HG02981 (cell line): ENCODE measurements at regions not wholly inside any gene's neighbourhood (a gene's known extent, or its start where the extent isn't known, plus 50 kb on each side); places are given as distances from the start of the nearest gene placed in this dataset.

Experiments
- ATAC-seq: cut with Tn5 transposase; IDR thresholded peaks from one replicate; pipeline ENCODE4 v1.9.1; 2021; ENCODE audit warnings: mild to moderate bottlenecking, moderate library complexity; ENCODE audit not compliant: unreplicated experiment

DNA sequence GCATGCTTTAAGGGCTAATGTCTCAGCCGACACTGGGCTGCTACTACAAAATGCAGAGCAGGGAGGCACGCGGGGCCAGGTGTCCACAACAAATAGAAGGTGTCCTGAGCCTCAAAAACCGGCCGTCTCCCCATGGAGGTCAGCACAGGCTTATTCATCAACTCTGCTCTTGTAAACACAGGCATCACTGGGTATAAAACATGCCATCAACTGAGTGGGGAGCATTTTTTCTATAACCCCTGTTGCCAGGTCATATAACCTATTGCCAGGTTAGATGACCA is 271.6 kb downstream of the AUH start:
- no peak for ATAC-seq

DNA sequence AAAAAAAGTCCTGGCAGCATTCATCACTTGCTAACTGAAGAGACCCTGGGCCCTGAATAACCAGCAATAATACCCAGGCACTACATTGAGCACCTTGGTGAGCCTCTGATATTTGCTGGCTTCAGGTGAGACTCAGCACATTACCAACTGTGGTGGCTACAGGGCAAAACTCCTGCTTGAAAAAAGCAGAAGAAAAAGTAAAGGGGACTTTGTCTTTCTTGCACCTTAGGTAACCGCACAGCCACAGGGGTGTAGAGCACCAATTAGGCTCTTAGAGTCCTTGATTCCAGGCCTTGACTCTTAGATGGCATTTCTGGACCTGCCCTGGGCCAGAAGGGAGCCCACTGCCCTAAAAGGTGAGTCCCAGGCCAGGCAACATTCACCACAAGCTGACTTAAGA is 269.5 kb downstream of the AUH start:
- no peak for ATAC-seq

DNA sequence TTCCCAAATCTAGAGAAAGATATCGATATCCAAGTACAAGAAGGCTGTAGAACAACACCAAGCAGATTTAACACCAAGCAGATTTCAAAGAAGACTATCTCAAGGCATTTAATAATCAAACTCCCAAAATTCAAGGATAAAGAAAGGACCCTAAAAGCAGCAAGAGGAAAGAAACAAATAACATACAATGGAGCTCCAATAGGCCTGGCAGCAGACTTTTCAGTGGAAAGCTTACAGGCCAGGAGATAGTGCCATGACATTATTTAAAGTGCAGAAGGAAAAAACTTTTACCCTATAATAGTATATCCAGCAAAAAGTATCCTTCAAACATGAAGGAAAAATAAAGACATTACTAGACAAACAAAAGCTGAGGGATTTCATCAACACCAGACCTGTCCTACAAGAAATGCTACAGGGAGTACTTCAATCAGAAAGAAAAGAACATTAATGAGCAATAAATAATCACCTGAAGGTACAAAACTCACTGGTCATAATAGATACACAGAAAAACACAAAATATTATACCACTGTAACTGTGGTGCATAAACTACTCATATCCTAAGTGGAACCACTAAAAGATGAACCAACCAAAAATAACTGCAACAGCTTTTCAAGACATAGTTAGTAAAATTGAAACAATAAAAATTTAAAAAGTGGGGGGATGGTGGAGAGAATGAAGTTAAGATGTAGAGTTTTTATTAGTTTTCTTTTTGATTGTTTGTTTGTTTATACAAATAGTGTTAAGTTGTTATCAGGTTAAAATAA is 267.2 kb downstream of the AUH start:
- ATAC-seq: no peak

DNA sequence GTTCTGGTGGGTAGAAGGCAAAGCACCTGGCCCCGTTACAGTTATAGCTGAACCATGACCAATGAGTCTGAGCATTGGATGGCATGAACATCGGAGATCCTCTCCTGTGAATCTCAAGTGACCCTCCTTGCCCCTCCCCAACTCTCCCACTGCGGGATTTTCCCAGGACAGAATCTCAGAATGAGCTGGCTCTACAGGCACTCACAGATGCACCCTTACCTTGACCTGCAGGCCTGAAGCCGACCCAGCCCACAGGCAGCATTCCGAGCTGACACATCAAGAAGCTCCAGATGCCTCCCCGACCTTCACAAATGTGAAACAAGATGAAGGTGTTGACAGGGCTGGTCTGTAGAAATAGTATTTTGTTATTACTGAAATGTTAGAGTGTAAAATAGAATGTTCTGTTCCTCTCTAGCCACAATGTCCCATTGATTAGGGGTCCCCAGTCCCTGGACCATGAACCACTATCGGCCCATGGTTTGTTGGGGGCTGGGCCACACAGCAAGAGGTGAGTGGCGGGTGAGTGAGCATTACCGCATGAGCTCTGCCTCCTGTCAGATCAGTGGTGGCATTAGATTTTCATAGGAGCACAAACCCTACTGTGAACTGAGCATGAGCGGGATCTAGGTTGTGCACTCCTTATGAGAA is 263.4 kb downstream of the AUH start:
- ATAC-seq: no peak

DNA sequence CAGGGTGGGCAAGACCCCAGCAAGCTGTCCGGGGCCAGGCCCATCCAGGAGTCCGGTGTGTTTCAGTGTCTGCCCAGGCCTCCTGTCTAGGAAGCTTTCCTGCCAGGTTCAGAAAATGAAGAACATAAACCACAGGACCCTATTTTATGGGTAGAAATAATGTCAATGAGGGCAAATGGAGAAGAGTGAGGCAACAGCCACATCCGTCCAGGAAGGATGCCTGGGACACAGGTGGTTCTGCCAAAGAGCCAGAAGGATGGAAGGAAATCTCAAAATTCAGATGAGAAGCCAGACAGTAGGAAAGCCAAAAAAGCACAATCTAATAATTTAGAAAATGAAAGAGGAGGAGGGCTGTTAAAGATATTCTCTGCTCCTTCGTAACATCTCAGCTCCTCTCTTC is 262.3 kb downstream of the AUH start:
- ATAC-seq: no peak

DNA sequence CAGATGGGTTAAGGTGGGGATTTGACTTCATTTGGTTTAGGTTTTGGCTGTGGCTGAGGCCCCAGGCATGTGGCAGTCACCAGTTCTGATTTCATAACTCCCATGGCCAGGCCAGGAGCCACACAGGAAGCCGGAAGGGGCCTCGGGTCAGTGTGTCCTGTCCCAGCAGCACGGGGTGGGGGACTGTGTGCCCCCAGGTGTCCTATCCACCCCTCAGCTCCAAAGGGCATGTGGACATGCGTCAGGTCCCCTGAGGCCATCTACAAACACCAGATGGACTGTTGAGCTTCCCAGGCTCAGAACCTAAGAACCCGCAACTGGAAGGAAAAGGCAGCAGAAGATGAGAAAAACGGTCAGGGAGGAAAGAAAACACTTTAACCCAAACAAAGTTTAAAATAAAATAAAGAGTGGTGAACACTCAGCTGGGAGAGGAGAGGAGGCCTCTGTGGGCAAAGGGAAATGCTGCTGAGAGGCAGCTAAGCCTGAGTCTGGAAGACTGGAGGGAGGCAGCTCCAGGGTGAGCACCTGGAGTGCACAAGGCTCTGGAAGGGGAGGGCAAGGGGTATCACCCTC is 260.8 kb downstream of the AUH start:
- ATAC-seq: no peak

DNA sequence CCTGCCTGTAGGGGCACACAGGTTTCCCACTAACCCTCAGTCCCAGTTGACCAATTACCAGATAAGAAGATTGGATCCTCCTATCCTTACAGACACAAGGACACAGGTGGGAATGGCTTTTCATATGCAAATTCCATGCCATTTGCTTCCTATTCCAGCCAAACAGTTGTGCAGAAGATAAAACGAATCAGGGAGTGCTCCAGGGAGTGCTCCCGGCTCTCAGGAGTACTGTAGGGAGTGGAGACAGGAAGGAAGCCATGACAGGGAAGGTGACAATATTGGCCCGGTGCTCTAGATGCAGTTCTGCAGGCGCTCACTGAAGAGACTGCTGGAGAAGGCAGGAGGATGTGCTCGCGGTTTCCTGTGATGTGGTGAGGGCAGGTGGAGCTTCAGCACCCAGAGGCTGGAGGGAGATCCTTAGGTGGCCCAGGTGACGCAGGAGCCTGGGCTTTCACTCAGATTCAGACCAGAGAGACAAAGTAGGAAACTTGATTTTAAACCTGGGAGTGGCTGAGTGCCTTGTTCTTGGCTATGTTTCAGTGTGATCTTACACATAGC is 260.0 kb downstream of the AUH start:
- ATAC-seq: no peak

DNA sequence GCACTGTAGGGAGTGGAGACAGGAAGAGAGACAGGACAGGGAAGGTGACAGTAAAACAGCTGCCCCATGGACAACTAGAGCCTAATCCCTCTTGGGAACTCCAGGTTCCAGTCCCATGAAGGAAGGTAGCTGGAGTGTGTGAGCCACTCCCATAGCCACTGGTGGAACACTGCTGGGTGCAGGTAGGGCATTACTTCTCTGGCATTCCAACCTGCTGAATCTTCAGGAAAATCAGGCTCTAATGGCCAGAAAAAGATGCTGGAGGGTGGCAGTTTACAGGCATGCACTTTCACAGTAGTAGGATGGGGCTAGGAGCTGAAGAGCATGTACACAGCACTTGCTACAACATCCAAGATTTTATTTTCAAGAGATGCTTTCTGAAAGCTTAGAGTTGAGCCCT is 259.4 kb downstream of the AUH start:
- no peak for ATAC-seq

DNA sequence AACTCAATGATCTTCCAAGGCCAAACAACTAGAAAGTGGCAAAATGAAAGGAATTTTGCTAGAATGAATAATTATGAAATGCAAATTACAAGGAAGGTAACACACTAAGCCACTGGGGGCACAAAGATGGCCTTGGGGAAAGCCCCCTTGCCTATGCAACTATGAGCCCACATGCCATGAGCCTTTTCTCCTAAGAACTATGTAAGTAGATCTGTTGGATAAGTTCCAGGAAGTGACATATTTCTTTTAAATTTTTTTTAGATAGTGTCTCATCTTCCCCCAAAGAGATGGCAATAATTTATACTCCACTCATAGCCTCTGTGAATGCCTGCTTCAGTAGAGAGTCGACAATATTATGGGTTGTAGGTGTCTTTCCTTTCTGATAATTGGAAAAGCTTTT is 257.8 kb downstream of the AUH start:
- ATAC-seq: no peak

DNA sequence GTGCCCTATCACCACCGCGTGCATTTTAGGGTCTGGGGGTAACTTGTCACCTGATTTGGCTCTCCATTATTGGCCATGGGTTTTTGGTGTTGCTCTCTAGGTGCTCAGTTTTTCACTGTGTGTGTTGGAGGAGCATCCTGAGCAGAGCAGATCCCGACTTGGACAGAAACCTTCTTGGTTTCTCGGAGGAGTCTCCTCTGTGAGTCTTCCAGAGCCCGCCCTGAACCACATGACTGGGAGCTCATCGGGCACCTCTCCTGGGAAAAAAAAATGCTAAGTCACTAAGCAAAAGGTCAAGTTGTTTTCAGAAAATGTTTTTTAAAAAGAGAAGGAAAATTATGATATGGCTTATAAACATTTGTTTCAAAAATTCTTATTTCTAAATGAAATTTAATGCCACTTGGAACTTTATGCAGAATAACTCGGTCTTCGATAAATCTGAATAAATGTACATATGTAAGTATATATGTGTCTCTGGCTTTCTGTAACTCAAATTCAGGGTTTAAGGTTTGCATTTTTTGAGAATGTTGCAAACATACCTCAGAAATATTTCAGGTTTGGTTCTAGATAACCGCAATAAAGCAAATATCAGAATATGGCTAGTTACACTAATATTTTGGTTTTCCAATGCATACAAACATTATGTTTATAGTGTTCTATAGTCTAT is 255.2 kb downstream of the AUH start:
- ATAC-seq: no peak

DNA sequence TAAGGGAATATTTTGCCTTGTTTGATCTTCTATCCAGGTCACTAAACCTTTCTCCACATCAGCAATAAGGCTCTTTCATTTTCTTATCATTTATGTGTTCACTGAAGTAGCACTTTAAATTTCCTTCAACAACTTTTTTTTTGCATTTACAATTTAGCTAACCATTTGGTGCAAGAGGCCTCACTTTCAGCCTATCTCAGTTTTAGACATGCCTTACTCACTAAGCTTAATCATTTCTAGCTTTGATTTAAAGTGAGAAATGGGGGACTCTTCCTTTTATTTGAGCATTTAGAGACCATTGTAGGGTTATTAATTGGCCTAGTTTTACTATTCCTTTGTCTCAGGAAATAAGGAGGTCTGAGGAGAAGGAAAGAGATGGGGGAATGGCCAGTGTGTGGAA is 250.5 kb downstream of the AUH start:
- ATAC-seq: no peak

DNA sequence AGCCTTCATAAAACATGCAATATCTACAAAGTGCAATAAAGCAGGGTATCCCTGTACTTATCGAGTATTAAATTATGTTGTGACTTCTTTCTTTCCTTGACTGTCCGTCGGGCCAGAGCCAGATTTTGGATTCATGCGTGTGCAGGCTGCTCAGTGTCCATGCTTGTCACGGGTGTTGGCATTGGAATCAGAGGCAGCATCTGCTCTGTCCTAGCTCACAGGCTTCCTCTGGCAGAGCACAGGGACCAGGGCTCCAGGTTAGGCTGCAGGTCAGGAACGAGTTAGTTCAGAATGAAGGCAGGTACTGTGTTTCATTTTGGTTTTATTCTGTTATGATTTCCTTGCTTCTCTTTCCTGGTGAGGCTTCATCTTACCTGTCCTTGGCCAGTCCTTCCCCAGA is 249.8 kb downstream of the AUH start:
- no peak for ATAC-seq

DNA sequence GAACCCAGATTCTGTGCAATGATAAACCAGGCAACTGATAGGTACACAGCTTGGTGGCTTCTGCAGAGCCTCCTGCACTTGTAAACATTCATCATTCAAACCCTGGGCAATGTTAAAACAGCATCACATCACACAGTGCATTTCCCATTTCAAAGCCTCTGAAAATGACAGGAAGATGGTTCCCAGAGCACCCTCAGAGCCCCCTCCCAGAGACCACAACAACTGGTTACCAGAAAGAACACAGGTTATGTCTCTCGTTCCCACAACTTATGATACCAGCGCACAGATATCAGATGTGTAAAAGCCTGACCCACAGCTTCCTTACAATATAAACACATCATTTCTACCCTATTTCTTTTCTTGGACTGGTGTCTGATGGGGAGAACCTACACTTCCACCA is 248.7 kb downstream of the AUH start:
- ATAC-seq: no peak

DNA sequence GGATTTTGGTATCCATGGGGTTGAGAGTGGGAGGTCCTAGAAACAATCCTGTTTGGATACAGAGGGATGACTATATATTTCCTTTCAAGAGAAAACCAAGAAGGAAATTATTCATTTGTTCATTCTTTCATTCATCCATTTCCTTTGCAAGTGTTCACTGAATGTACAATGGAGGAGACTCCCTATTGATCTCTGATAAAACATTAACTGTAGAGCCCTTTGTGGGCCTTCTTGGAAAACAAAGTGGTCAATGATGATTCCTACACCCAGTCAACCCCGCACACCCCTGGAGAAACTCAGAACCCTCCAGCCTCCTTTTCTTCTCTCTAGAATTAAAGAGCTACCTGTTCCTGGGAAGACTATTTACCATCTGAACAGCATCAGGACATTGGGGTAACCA is 247.3 kb downstream of the AUH start:
- ATAC-seq: no peak

DNA sequence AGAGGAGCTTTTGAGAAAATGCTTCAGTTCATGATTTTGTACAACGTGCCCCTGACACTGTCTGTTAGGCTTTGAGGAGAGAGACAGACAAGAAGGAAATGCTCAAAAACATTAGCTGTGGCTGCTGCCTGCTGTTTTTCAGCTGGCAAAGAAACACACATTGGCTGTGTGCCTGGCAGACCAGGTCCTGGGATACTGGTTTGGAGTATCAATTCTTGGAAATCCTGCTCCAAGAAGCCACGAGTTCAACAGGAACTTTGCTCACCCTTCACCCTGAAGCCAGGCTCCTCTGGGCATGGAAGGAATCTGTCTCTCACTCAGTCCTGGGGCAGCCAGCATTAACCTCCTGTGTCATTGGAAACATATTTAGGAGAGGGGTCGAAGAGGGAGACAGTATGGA is 245.5 kb downstream of the AUH start:
- no peak for ATAC-seq

DNA sequence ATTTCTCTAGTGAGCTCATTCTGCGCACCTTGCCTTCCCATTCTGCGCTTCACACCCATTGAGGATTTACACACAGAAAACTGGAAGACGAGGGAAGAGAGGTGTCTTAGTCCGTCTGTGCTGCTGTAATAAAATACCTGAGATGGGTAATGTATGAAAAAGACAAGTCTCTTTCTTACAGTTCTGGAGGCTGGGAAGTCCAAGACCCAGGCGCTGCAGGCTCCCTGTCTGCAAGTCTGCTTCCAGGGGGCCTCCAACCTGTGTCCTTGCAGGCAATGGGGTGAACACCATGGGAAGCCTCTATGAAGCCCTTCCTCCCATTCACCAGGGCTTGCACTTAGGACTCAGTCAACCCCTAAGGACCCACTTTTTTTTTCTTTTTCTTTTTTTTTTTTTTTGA is 245.0 kb downstream of the AUH start:
- ATAC-seq: no peak

DNA sequence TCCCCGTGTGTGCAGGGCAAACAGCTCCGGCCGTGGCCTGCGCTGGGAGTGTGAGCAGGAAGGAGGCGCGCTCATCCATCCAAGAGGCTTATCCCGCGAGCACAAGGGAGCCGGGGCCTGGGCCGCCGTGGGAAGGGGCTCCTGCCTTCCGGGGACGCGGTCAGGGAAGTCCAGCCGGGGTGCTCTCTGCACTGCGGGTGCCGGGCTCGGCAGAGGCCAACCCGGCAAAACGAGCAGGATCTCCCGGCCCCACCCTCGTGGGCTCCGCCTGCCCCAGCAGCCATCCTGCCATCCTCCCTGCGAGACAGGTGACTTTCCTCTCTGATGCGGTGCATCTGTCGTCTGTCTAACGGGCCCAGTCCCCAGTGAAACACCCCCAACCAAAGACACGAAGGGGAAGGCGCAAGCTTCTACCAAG is 244.2 kb downstream of the AUH start:
- ATAC-seq: no peak

DNA sequence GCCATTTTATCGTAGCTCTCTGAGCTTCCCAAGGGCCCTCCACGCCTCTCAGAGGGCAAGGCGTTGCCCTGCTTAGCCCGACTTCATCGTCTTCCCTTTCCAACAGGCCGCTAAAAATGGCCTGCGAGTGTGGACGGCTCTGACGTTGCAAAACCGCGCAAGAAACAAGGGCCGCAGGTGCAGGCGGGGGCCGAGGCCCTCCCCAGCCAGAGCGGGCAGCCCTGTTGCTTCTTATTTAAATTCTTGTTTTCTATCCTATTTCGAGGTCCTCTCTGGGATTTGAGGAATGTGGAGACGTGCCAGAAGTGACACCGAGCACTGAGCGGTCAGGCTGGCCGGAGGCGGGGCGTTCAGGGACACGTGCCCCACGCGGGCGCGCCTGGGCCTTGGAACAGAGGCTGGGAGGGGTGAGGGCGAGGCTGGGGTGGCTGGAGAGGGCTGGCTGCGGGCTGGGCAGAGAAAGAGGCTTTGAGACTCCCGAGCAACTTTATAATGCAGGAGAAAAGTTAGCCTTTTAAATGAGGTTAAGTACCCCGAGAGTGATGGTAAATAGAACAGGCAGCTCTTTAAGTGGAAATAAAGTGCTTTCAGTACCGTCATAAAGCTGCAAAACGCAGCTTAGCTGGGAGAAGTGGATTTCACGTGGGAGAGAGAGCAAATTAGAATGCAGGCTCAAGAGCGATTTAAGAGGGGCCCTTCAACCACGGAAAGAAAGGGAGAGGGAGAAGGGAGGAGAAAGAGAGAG is 243.6 kb downstream of the AUH start:
- ATAC-seq: no peak

DNA sequence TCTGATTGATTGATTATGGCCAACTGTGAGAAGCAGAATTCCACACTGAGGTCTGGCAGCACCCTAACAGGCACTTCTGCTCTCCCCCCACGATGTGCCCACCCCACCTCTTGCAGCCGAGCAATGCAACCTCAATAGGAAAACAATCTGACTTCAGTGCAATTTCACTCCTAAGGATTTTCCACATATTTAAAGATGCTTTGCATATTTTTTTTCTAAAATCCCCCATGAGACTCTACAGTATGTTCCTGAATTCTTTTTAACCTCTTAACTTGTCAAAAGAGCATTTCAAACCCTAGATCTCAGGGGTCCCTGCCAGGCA is 243.1 kb downstream of the AUH start:
- no peak for ATAC-seq

DNA sequence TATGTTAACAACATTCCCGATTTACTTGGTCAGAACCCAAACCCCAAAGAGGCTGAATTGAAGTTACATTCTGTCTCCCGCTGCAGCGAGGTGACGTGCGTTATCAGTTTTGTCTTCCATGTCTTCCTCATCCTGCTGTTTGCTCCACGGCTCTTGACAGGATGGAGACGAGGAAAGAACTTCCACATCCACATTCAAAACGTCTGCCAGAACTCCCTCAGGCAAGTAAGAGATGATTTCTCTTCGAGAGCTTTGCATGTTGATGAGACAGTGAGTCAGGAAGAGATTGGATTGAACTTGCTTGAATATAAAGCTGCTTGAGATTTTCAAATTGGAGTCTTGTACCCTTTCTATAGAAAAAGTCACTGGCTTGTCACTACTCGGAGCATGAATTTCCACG is 242.6 kb downstream of the AUH start:
- no peak for ATAC-seq

DNA sequence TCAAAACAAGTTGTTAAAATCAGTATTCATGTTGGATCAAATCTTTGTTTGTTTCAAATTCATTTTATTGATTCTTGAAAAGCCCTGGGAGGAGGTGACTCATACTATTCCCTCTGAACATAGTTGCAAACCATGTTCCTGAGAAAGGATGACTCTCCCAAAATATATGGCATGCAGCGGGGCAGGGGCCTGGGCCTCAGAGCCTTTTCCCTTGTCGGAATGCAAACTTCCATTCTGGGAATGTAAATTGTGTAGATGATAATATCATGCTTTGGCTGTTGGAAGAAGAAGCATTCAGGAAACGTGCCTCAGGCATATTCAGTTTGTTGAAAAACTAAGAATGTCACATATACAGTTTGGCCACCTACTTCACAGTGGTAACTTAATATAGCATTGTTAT is 242.0 kb downstream of the AUH start:
- ATAC-seq: no peak
